Esophagus muscularis mucosa (tissue), 4 donors: ENCODE measurements at regions not wholly inside any gene's neighbourhood (a gene's known extent, or its start where the extent isn't known, plus 50 kb on each side); places are given as distances from the start of the nearest gene placed in this dataset.

Experiments used
- EP300 ChIP-seq: sonication (generic); formaldehyde crosslinking; IDR thresholded peaks from one replicate; pipeline ENCODE4 v1.6.1; 2017; ENCODE audit warnings: antibody characterized with exemption
- POLR2A ChIP-seq: fragments of 450-650 bp; IDR thresholded peaks from one replicate; pipeline ENCODE4 v1.6.1; 2017; ENCODE audit warnings: antibody characterized with exemption, moderate library complexity, mild to moderate bottlenecking, low read depth
- TF ChIP-seq, protein P1 (sequence below), 3 experiments: fragments of 200-600 bp in 2 of 3; fragments of 450-650 bp in 1 of 3; sonication (generic) in 2 of 3; IDR thresholded peaks; one replicate each; pipeline ENCODE4 v1.5.1; 2017 to 2019; ENCODE audit warnings: antibody characterized with exemption in 3 of 3, mild to moderate bottlenecking in 2 of 3, moderate library complexity in 1 of 3

DNA sequence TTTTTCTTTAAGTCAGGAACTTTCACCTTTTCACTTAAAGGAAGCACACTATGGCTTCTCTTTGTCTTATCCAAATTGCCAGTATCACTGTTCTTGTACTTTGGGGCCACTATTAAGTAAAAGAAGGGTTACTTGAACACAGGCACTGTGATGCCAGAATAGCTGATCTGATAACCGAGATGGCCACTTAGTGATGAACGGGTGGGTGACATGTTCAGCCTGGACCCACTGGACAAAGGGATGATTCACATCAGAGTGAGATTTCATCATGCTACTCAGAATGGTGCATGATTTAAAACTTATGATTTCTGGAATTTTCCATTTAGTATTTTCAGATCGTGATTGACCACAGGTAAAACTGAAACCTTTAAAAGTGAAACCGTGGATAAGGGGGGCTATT, 252.6 kb downstream of the KLF13 start:
- TF ChIP-seq, protein P1, sequence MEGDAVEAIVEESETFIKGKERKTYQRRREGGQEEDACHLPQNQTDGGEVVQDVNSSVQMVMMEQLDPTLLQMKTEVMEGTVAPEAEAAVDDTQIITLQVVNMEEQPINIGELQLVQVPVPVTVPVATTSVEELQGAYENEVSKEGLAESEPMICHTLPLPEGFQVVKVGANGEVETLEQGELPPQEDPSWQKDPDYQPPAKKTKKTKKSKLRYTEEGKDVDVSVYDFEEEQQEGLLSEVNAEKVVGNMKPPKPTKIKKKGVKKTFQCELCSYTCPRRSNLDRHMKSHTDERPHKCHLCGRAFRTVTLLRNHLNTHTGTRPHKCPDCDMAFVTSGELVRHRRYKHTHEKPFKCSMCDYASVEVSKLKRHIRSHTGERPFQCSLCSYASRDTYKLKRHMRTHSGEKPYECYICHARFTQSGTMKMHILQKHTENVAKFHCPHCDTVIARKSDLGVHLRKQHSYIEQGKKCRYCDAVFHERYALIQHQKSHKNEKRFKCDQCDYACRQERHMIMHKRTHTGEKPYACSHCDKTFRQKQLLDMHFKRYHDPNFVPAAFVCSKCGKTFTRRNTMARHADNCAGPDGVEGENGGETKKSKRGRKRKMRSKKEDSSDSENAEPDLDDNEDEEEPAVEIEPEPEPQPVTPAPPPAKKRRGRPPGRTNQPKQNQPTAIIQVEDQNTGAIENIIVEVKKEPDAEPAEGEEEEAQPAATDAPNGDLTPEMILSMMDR (IDR thresholded peaks at IDR 0.05), result no peak
- TF ChIP-seq EP300 (no peak), POLR2A (no peak)
